NCI-H82 treated with DMSO at 0.1 percent for 48 hours (cell line): ENCODE measurements at regions not wholly inside any gene's neighbourhood (a gene's known extent, or its start where the extent isn't known, plus 50 kb on each side); places are given as distances from the start of the nearest gene placed in this dataset.
"Not testable (repeated sequence)": the region's sequence is repeated elsewhere in the genome, so short reads cannot be mapped to it uniquely, and the experiment has no call there.

Experiments
- DNase-seq: peaks from one replicate; lab custom pipeline; 2025; ENCODE audit not compliant: unreplicated experiment; lab: John Stamatoyannopoulos, UW

DNA sequence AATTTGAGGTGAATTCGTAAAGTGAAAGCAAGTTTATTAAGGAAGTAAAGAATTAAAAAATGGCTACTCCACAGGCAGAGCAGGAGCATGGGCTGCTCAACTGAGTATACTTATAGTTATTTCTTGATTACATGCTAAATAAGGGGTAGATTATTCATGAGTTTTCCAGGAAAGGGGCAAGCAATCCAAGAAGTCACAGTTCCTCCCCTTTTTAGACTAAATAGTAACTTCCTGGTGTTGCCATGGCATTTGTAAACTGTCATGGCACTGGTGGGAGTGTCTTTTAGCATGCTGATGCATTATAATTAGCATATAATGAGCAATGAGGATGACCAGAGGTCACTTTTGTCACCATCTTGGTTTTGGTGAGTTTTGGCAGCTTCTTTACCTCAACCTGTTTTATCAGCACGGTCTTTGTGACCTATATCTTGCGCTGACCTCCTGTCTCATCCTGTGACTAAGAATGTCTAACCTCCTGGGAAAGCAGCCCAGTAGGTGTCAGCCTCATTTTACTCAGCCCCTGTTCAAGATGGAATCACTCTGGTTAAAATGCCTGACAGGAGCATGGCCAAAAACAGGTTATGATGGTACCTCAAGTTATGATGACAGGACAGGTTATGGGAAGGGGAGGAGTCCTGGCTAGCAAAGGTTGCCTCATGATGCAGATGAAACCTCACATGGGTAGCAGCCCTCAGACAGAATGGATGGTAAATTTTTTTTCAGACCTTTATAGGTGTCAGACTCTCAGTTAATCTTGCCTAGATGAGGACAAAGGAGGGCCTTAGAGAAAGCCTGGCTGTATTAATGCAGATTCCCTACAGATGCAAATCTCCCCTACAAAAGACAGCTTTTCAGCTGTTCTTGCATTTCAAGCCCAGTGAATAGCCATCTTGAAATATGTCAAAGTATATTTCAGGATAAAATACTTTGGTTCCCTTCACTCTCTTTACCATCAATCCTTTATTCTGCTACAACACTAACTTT is 49.7 kb downstream of the SIPA1L2 start:
- no peak for DNase-seq

- no peak for DNase-seq
Observed at GRCh38 chr1:232579466-232579865, 50.5 kb downstream of the SIPA1L2 start.

GRCh38 chr1:232578651-232579195 is 51.2 kb downstream of the SIPA1L2 start:
- DNase-seq: no peak

DNA sequence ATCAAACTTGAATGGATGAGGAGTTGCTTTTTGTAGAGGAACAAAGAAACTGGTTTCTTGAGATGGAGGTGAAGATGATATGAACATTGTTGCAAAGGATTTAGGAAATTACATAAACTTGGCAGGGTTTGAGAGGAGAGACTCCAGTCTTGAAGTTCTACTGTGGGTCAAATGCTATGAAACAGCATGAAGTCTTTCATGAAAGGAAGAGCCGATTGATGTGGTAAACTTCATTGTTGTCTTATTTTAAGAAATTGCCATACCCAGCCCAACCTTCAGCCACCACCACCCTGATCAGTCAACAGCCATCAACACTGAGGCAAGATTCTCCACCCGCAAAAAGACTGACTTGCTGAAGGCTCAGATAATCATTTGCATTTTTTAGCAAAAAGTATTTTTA is 52.2 kb downstream of the SIPA1L2 start:
- no peak for DNase-seq

- no peak for DNase-seq
Observed at GRCh38 chr1:232576537-232576936, 53.4 kb downstream of the SIPA1L2 start.

- no peak for DNase-seq
Observed at GRCh38 chr1:232575763-232576040, 54.2 kb downstream of the SIPA1L2 start.

GRCh38 chr1:232574889-232575762 is 54.8 kb downstream of the SIPA1L2 start:
- no peak for DNase-seq

GRCh38 chr1:232574077-232574476 is 55.9 kb downstream of the SIPA1L2 start:
- DNase-seq: no peak

DNA sequence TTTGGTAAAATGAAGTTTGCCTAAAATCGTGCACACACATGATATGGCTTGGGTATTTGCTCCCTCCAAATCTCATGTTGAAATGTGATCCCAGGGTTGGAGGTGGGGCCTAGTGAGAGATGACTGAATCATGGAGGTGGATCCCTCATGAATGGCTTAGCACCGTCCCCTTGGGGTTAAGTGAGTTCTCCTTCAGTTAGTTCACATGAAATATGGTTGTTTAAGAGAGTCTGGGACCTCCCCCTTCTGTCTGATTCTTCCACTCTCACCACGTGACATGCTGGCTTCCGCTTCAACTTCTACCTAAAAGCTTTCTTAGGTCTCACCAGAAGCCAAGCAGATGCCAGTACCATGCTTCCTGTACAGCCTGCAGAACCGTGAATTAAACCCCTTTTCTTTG is 58.4 kb downstream of the SIPA1L2 start:
- DNase-seq: peak; percentile 5

DNA sequence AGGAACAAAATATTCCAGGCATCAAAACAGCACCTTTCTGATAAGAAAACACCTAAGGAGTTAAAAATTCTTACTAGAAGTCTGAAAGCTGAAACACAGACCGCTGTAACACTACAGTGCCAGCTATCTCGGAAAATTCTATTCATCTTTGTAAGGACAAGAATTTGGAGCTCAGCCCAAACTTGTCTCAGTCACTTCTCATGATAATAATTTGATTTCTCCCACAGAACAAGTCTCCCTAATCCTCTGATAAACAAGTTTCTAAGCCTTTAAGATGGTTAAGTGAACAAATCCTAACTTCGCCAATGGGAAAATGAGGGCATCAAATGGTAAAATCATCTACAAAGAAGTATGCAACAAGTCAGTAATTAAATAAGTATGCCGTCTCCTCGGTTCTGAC is 59.9 kb downstream of the SIPA1L2 start:
- DNase-seq: peak; percentile 70

DNA sequence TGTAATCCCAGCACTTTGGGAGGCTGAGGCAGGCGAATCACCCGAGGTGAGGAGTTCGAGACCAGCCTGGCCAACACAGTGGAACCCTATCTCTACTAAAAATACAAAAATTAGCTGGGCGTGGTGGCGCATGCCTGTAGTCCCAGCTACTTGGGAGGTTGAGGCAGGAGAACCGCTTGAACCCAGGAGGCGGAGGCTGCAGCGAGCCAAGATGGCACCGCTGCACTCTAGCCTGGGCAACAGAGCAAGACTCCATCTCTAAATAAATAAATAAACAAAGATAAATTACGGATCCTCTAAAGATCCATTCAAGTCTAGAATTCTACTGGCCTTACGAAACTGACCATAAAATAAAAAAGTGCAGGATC is 60.4 kb downstream of the SIPA1L2 start:
- not testable (repeated sequence) for DNase-seq

- DNase-seq: no peak
Observed at GRCh38 chr1:232568906-232569553, 60.9 kb downstream of the SIPA1L2 start.

- no peak for DNase-seq
Observed at GRCh38 chr1:232568331-232568852, 61.5 kb downstream of the SIPA1L2 start.

DNA sequence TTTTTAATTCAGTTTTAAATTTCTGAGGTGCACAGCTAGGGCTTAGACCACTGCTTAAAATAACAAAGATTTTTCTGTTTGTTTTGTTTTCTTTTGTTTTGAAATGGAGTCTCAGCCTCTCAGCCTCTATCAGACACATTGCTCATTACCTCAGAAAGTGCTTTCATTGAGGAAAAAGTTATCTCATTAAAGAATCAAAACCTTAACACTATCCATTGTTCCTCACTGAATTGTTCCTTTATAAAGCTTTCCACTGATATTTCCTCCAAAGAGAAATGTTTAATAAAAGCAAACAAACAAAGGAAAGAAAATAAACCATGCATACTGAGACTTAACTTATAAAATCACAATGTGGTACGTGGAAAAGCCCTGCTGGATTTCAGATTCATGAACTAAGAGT is 63.8 kb downstream of the SIPA1L2 start:
- DNase-seq: no peak

GRCh38 chr1:232562855-232563510 is 67.0 kb downstream of the SIPA1L2 start:
- no peak for DNase-seq

DNA sequence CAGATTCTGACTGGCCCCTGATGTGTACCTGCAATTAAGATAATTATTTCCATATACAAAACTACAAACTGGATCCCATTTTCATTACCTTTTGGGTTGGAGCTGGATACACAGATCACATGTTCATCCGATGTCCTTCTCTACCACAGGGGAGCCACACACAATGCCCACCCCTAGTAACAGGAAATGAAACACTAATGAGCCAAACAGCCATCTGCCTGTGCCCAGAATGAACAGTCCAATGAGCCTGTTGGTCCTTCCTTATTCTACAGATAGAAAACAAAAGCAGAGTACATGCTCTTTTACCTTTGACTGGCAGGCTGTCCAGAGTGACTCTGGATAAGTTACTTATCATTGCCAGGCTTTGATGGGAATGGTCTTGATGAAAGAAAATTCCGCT is 68.6 kb downstream of the SIPA1L2 start:
- no peak for DNase-seq

DNA sequence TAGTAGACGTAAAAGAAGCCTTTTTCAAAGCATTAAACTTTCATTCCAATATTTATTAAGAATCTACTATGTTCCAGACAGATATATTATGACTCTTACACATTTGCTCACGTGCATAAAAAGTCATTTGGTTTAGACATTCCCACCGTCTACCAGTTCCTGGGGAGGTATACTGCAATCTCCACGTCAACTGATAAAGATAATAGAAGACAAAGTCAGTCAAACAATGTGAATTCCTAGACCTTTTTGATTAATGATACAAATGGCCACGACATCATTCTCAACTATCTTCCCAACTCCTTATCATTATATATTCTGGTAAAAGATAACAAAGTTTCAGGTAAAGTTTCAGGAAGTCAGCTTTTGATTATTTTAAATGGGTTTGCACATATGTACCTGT is 69.0 kb downstream of the SIPA1L2 start:
- DNase-seq: no peak

DNA sequence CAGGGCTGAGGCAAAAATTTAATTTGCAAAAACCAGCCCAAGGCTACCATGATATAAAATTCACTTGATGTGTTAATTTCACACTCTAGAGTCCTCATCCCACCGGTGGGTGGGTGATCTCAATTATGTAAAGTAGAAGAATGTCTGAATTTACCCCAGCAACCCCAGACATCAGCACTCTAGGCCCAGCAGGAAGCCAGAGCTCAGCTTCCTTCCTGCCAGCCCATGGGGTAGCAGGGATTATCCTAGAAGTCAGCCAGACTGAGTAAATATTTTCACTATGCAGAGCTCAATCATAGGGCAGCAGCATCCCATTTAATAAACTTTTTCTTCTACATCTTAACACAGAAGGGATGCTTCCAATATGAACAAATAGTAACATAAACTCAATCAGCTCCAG is 71.0 kb downstream of the SIPA1L2 start:
- DNase-seq: no peak

DNA sequence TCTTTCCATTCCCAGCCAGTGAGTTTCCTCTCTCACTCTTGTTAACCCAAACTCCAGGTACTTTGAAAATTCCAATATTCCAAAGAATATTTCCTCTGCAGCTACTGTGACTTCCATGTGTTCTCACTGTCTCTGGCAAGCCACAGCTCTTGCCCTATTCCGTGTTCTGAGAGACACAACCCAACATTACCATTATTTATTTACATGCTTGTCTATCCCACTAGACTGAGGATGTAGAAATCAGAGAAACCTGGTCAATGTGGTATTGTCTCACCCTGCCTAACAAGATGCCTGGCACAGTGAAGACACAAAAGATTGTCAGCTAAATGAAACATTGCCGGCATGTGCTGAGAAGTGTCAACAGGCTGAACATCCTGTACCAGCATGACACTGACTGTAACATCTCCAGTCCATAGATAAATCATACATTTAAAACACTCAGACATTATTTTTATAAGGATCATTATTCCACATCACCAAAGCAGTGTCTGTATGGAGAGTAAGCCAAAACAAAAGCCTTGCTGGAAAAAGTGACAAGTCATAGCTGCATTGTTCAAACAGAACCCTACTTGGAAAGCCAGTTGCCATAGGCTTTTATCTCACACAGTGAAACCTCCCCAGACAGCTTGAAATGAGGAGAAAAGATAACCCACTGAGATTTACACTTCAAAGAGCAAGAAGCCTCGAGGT is 72.3 kb downstream of the SIPA1L2 start:
- no peak for DNase-seq

DNA sequence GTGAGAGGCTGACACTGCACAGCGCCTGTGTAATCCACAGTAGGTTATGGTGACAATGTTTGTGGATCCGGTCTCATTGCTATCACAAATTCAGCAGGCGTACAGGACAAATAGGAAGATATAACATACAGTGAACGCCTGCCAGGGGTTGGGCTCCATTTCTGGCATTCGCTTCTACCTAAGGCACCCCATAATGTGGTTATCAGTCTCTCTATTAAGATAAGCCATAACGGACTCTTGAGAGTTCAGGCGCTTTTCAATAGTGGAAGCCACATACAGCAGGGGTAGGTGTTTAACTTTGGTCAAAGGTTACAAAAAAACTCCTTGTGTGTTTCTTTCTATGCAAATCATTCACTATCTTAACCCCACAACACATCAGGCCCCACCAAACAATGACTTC is 72.8 kb downstream of the SIPA1L2 start:
- no peak for DNase-seq
